K562 (cell line): ENCODE measurements at regions not wholly inside any gene's neighbourhood (a gene's known extent, or its start where the extent isn't known, plus 50 kb on each side); places are given as distances from the start of the nearest gene placed in this dataset.

ENCODE experiments used
- HMGN3 ChIP-seq: IDR thresholded peaks from 2 replicates; pipeline ENCODE4 v1.6.1; 2011; ENCODE audit warnings: borderline replicate concordance, low read depth, mild to moderate bottlenecking, mixed read lengths, low read length; ENCODE audit not compliant: insufficient read length; ENCODE audit errors: extremely low read depth
- ZFPM2 ChIP-seq: fragments of 250-450 bp; sonication (Bioruptor Pico); IDR thresholded peaks from 2 replicates; pipeline ENCODE4 v1.5.1; 2022; ENCODE audit warnings: mild to moderate bottlenecking
- TF ChIP-seq, protein P1 (sequence below): fragments of 450-650 bp; formaldehyde crosslinking; IDR thresholded peaks from 2 replicates; pipeline ENCODE4 v1.4.0; 2022; ENCODE audit warnings: mild to moderate bottlenecking, moderate library complexity
- TF ChIP-seq, protein P2 (sequence below), 3 experiments: IDR thresholded peaks in 2 of 3; conservative IDR thresholded peaks in 1 of 3; 2 replicates each; pipeline ENCODE4 v1.5.1; 2011 to 2012; ENCODE audit warnings: low read length in 3 of 3, mild to moderate bottlenecking in 3 of 3, control low read depth in 2 of 3, improper control_type of control experiment in 1 of 3, inconsistent platforms in 1 of 3, low read depth in 1 of 3, mixed read lengths in 1 of 3, moderate library complexity in 1 of 3; ENCODE audit not compliant: insufficient read depth in 2 of 3
- TF ChIP-seq, protein P3 (sequence below): sonication (generic); formaldehyde crosslinking; IDR thresholded peaks from 2 replicates; pipeline ENCODE4 v1.8.1; 2023; ENCODE audit warnings: mild to moderate bottlenecking, missing genetic modification reagents
- TF ChIP-seq, protein P4 (sequence below), 3 experiments: fragments of 200-800 bp in 1 of 3; sonication (Bioruptor generic) in 1 of 3; sonication (generic) in 1 of 3; formaldehyde crosslinking in 1 of 3; IDR thresholded peaks; 2 replicates each; pipeline versions ENCODE4 v1.6.1 to v1.8.0; 2016 to 2022; ENCODE audit warnings: mild to moderate bottlenecking in 2 of 3, missing compliant biosample characterization in 2 of 3, missing genetic modification characterization in 2 of 3, missing genetic modification reagents in 1 of 3

DNA sequence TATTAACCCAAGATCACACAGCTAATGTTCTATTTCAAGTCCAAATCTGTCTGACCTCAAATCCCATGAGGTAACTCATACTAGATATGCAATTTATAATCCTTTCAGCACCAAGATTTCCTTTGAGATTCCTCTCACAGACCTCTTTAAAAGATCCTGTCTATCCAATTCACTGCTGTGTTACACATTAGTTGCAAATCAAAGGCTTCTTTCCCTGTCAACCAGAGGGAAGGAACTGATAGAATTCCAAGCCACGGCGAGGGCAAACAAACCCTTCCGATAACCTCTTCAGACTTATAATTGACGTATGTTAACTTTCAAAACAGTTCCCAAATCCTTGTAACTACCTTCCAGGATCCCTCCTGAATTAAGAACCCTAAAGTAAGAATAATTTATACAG is 168.9 kb downstream of the DRD1 start:
- TF ChIP-seq, protein P1, sequence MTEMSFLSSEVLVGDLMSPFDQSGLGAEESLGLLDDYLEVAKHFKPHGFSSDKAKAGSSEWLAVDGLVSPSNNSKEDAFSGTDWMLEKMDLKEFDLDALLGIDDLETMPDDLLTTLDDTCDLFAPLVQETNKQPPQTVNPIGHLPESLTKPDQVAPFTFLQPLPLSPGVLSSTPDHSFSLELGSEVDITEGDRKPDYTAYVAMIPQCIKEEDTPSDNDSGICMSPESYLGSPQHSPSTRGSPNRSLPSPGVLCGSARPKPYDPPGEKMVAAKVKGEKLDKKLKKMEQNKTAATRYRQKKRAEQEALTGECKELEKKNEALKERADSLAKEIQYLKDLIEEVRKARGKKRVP (CRISPR knock-in tag) = no peak
- TF ChIP-seq ZFPM2 (CRISPR knock-in tag) (no peak), HMGN3 (no peak)
- TF ChIP-seq, protein P2, sequence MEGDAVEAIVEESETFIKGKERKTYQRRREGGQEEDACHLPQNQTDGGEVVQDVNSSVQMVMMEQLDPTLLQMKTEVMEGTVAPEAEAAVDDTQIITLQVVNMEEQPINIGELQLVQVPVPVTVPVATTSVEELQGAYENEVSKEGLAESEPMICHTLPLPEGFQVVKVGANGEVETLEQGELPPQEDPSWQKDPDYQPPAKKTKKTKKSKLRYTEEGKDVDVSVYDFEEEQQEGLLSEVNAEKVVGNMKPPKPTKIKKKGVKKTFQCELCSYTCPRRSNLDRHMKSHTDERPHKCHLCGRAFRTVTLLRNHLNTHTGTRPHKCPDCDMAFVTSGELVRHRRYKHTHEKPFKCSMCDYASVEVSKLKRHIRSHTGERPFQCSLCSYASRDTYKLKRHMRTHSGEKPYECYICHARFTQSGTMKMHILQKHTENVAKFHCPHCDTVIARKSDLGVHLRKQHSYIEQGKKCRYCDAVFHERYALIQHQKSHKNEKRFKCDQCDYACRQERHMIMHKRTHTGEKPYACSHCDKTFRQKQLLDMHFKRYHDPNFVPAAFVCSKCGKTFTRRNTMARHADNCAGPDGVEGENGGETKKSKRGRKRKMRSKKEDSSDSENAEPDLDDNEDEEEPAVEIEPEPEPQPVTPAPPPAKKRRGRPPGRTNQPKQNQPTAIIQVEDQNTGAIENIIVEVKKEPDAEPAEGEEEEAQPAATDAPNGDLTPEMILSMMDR (IDR thresholded peaks at IDR 0.05 in 2 of 3, conservative IDR thresholded peaks at IDR 0.05 in 1 of 3; ENCODE audit: insufficient read depth in 2 of 3, low read depth in 1 of 3, low read length in 3 of 3) = no peak
- TF ChIP-seq, protein P3, sequence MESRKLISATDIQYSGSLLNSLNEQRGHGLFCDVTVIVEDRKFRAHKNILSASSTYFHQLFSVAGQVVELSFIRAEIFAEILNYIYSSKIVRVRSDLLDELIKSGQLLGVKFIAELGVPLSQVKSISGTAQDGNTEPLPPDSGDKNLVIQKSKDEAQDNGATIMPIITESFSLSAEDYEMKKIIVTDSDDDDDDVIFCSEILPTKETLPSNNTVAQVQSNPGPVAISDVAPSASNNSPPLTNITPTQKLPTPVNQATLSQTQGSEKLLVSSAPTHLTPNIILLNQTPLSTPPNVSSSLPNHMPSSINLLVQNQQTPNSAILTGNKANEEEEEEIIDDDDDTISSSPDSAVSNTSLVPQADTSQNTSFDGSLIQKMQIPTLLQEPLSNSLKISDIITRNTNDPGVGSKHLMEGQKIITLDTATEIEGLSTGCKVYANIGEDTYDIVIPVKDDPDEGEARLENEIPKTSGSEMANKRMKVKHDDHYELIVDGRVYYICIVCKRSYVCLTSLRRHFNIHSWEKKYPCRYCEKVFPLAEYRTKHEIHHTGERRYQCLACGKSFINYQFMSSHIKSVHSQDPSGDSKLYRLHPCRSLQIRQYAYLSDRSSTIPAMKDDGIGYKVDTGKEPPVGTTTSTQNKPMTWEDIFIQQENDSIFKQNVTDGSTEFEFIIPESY (CRISPR knock-in tag) = no peak
- TF ChIP-seq, protein P4, sequence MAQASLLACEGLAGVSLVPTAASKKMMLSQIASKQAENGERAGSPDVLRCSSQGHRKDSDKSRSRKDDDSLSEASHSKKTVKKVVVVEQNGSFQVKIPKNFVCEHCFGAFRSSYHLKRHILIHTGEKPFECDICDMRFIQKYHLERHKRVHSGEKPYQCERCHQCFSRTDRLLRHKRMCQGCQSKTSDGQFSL (CRISPR knock-in tag; IDR thresholded peaks at IDR 0.05) = no peak
- TF ChIP-seq, protein P4 (tag; IDR thresholded peaks at IDR 0.05) = no peak
